ENCODE measurements at regions not wholly inside any gene's neighbourhood (a gene's known extent, or its start where the extent isn't known, plus 50 kb on each side); places are given as distances from the start of the nearest gene placed in this dataset.

GRCh38 chr5:68161156-68161555 is 54.4 kb upstream of the PIK3R1 start:
- DNase-seq, result no peak
- Histone ChIP-seq H3K9me3 (no peaks in the 10 kb centered on the region), H3K27ac (no peak overlapping the region), H3K36me3 (no peaks in the 10 kb centered on the region), H3K4me1 (no peaks in the 10 kb centered on the region), H3K27me3 (no peaks in the 10 kb centered on the region), H3K4me3 (no peak overlapping the region)
- TF ChIP-seq CTCF (IDR thresholded peaks at IDR 0.05), result no peak
- intact Hi-C loops (cut with DNase I; ENCODE audit: low total_unique reads), result no loop called here

GRCh38 chr5:68159224-68159951 is 56.2 kb upstream of the PIK3R1 start:
- Histone ChIP-seq H3K4me3 (no peak overlapping the region), H3K9me3 (no peaks in the 10 kb centered on the region), H3K27ac (no peak overlapping the region), H3K4me1 (no peaks in the 10 kb centered on the region), H3K36me3 (no peaks in the 10 kb centered on the region), H3K27me3 (no peaks in the 10 kb centered on the region)
- TF ChIP-seq CTCF (IDR thresholded peaks at IDR 0.05), result no peak
- intact Hi-C loops (cut with DNase I; ENCODE audit: low total_unique reads), result no loop called here
- peak in 1 of 2 donors; percentile 33 for DNase-seq

GRCh38 chr5:68155940-68156339 is 59.6 kb upstream of the PIK3R1 start:
- Histone ChIP-seq H3K27ac (no peak overlapping the region), H3K27me3 (no peaks in the 10 kb centered on the region), H3K9me3 (no peaks in the 10 kb centered on the region), H3K36me3 (no peaks in the 10 kb centered on the region), H3K4me1 (no peaks in the 10 kb centered on the region), H3K4me3 (no peak overlapping the region)
- DNase-seq, result no peak
- TF ChIP-seq CTCF (IDR thresholded peaks at IDR 0.05), result no peak
- intact Hi-C loops (cut with DNase I; ENCODE audit: low total_unique reads), result no loop called here

GRCh38 chr5:68154119-68154857 is 61.3 kb upstream of the PIK3R1 start:
- Histone ChIP-seq H3K4me1 (no peaks in the 10 kb centered on the region), H3K27ac (no peak overlapping the region), H3K4me3 (no peak overlapping the region), H3K27me3 (no peaks in the 10 kb centered on the region), H3K9me3 (no peaks in the 10 kb centered on the region), H3K36me3 (no peaks in the 10 kb centered on the region)
- no peak for TF ChIP-seq CTCF (IDR thresholded peaks at IDR 0.05)
- no peak for DNase-seq
- intact Hi-C loops (cut with DNase I; ENCODE audit: low total_unique reads), result no loop called here

GRCh38 chr5:68151812-68152211 is 63.7 kb upstream of the PIK3R1 start:
- DNase-seq, result no peak
- intact Hi-C loops (cut with DNase I; ENCODE audit: low total_unique reads), result no loop called here
- H3K4me3 ChIP-seq, result no peak overlapping the region
- TF ChIP-seq CTCF (IDR thresholded peaks at IDR 0.05), result no peak
- no peaks in the 10 kb centered on the region for H3K27me3 ChIP-seq
- no peaks in the 10 kb centered on the region for H3K36me3 ChIP-seq
- H3K4me1 ChIP-seq, result no peaks in the 10 kb centered on the region
- no peaks in the 10 kb centered on the region for H3K9me3 ChIP-seq
- H3K27ac ChIP-seq, result no peak overlapping the region

Measured in tibial artery (tissue), 4 donors.